Hepatocyte (in vitro differentiated cells): ENCODE measurements at regions not wholly inside any gene's neighbourhood (a gene's known extent, or its start where the extent isn't known, plus 50 kb on each side); places are given as distances from the start of the nearest gene placed in this dataset.

Source experiments
- EZH2 ChIP-seq: fragments of 200-600 bp; sonication (generic); IDR thresholded peaks from 2 replicates; pipeline ENCODE4 v1.6.1; 2016; ENCODE audit warnings: antibody characterized with exemption, mild to moderate bottlenecking, borderline replicate concordance
- EZH2phosphoT487 ChIP-seq: fragments of 200-600 bp; sonication (generic); IDR thresholded peaks from one replicate; pipeline ENCODE4 v1.6.1; 2018; ENCODE audit warnings: antibody characterized with exemption, mild to moderate bottlenecking, low read depth, moderate library complexity; ENCODE audit not compliant: unreplicated experiment, severe bottlenecking
- TF ChIP-seq, protein P1 (sequence below): fragments of 200-600 bp; sonication (generic); IDR thresholded peaks from 2 replicates; pipeline ENCODE4 v1.5.1; 2016; ENCODE audit warnings: antibody characterized with exemption, mild to moderate bottlenecking; ENCODE audit not compliant: poor library complexity

DNA sequence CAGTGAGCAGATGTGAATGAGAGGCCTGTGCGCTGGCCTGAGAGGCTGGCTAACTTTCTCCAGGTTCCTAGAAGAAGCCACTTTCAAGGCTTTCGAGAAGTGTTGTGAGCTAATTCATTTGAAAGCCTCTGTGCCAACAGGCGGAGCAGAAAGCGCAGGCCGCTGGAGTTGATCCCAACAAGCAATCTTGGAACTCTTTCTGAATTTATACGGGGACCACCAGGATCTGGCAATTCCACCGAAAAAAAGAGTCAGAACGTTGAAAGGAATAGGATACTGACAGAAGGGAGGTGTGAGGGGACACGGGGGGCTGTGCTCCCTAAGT lies 71.3 kb upstream of the METRNL start:
- TF ChIP-seq, protein P1, sequence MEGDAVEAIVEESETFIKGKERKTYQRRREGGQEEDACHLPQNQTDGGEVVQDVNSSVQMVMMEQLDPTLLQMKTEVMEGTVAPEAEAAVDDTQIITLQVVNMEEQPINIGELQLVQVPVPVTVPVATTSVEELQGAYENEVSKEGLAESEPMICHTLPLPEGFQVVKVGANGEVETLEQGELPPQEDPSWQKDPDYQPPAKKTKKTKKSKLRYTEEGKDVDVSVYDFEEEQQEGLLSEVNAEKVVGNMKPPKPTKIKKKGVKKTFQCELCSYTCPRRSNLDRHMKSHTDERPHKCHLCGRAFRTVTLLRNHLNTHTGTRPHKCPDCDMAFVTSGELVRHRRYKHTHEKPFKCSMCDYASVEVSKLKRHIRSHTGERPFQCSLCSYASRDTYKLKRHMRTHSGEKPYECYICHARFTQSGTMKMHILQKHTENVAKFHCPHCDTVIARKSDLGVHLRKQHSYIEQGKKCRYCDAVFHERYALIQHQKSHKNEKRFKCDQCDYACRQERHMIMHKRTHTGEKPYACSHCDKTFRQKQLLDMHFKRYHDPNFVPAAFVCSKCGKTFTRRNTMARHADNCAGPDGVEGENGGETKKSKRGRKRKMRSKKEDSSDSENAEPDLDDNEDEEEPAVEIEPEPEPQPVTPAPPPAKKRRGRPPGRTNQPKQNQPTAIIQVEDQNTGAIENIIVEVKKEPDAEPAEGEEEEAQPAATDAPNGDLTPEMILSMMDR, result no peak
- no peak for TF ChIP-seq EZH2
- TF ChIP-seq EZH2phosphoT487, result no peak
